Thoracic aorta (tissue), 2 donors: ENCODE measurements at regions not wholly inside any gene's neighbourhood (a gene's known extent, or its start where the extent isn't known, plus 50 kb on each side); places are given as distances from the start of the nearest gene placed in this dataset.

Experiments
- ATAC-seq: fragments of 150-250 bp; one replicate; pipeline ENCODE4 v1.8.0; 2017; ENCODE audit warnings: low read depth; ENCODE audit not compliant: insufficient number of reproducible peaks, low FRiP score
- DNase-seq: peaks from one replicate; pipeline ENCODE4 v3.0.0-alpha.2; 2020; ENCODE audit warnings: low spot score
- H3K27ac ChIP-seq, 2 donors: fragments of 200-600 bp; sonication (generic); 1 replicate in 1 of 2; 2 replicates in 1 of 2; pipeline ENCODE4 v1.5.1; 2016; ENCODE audit warnings: mild to moderate bottlenecking in 2 of 2, moderate library complexity in 2 of 2
- H3K27me3 ChIP-seq: fragments of 200-600 bp; sonication (generic); replicated peaks from 2 replicates; pipeline ENCODE4 v1.6.0; 2016; ENCODE audit warnings: mild to moderate bottlenecking; ENCODE audit not compliant: insufficient read depth
- H3K36me3 ChIP-seq: fragments of 200-600 bp; sonication (generic); one replicate; pipeline ENCODE4 v1.5.1; 2016
- H3K4me1 ChIP-seq, 2 donors: fragments of 200-600 bp; sonication (generic); 1 replicate in 1 of 2; 2 replicates in 1 of 2; pipeline versions ENCODE4 v1.5.1 to v1.6.0; 2016; ENCODE audit warnings: low read depth in 2 of 2, mild to moderate bottlenecking in 1 of 2; ENCODE audit not compliant: control insufficient read depth in 1 of 2
- H3K4me3 ChIP-seq: fragments of 200-600 bp; sonication (generic); 2 replicates; pipeline ENCODE4 v1.5.1; 2016; ENCODE audit warnings: mild to moderate bottlenecking
- H3K9me3 ChIP-seq: fragments of 200-600 bp; sonication (generic); 2 replicates; pipeline ENCODE4 v1.5.1; 2016
- TF ChIP-seq, protein P1 (sequence below): fragments of 200-600 bp; sonication (generic); IDR thresholded peaks from one replicate; pipeline ENCODE4 v1.5.1; 2019; ENCODE audit warnings: antibody characterized with exemption

DNA sequence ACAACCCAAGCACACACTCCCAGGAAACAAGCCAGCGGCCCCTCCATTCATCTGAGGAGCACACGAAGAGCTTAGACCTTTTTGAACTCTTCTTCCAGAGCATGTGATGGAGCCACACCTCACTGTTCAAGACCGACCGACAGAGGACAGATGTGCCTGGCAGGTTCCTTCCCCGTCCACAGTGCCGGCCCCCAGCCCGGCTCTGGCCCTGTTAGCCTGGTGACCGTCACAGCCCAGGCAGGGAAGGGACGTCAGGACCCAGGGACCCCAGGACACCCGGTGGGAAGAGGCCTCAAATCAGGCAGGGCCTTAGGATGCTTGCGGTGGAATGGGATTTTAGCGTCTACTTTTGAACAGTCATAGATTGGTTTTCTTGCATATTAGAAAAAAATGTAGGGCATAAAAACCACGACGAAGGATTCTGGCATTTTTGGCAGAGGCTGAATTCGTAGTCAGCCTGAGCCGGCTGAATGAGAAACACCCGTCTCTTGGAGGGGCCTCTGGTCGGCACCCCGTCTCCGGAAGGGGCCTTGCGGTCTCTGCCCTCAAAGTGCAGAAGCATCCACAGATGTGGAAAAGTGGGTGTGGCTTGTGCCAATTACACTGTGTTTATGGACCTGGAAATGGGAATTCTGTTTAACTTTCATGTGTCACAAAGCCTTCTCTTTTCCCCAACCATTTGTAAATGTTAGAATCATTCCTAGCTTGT, 79.3 kb downstream of the SIK1 start:
- DNase-seq (no peak), ATAC-seq (no peak)
- TF ChIP-seq, protein P1, sequence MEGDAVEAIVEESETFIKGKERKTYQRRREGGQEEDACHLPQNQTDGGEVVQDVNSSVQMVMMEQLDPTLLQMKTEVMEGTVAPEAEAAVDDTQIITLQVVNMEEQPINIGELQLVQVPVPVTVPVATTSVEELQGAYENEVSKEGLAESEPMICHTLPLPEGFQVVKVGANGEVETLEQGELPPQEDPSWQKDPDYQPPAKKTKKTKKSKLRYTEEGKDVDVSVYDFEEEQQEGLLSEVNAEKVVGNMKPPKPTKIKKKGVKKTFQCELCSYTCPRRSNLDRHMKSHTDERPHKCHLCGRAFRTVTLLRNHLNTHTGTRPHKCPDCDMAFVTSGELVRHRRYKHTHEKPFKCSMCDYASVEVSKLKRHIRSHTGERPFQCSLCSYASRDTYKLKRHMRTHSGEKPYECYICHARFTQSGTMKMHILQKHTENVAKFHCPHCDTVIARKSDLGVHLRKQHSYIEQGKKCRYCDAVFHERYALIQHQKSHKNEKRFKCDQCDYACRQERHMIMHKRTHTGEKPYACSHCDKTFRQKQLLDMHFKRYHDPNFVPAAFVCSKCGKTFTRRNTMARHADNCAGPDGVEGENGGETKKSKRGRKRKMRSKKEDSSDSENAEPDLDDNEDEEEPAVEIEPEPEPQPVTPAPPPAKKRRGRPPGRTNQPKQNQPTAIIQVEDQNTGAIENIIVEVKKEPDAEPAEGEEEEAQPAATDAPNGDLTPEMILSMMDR: no peak
- no peak overlapping the region for H3K4me3 ChIP-seq
- H3K4me1 ChIP-seq: no peaks in the 10 kb centered on the region
- no peaks in the 10 kb centered on the region for H3K27me3 ChIP-seq
- no peaks in the 10 kb centered on the region for H3K36me3 ChIP-seq
- H3K27ac ChIP-seq: no peak overlapping the region
- H3K9me3 ChIP-seq: no peaks in the 10 kb centered on the region

GRCh38 chr21:43346551-43346950, 80.4 kb downstream of the SIK1 start:
- H3K4me1 ChIP-seq: no peaks in the 10 kb centered on the region
- ATAC-seq: no peak
- H3K27ac ChIP-seq: no peak overlapping the region
- H3K9me3 ChIP-seq: no peaks in the 10 kb centered on the region
- DNase-seq: no peak
- no peak overlapping the region for H3K4me3 ChIP-seq
- TF ChIP-seq, protein P1: no peak
- H3K36me3 ChIP-seq: no peaks in the 10 kb centered on the region
- H3K27me3 ChIP-seq: no peaks in the 10 kb centered on the region

DNA sequence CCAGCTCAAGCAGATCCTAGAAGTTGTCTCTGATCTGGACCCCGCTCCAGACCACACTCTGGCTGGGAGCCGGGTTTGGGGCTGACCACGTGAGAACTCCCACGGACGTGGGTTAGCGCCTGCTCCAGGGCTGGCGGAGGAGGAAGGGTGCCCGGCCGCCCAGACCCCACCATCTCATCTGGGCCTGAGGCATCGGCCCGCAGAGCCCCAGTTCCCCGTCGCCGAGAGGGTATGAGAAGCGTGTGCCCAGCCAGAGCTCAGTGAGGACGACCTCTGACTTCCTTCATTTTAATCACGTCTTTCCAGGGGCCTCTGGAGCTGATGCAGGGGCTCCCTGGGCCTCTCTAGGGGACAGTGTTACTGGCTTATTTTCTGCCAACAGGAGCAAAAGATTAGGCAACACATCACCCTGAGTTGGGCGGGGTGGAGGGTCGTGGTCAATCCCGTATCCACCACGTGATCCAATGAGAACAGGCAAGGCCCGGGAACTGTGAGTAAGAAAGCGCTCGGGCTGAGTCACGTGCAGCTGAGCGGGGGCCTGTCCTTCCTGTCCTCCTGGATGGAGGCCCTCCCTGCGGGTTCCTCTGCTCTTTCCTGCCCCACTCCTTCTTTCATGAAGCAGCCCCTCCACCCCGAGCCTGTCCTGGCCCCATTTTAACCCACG, 81.1 kb downstream of the SIK1 start:
- H3K4me3 ChIP-seq: no peak overlapping the region
- H3K27me3 ChIP-seq: no peaks in the 10 kb centered on the region
- no peaks in the 10 kb centered on the region for H3K36me3 ChIP-seq
- TF ChIP-seq, protein P1: no peak
- DNase-seq (no peak), ATAC-seq (no peak)
- H3K9me3 ChIP-seq: no peaks in the 10 kb centered on the region
- H3K4me1 ChIP-seq: no peaks in the 10 kb centered on the region
- no peak overlapping the region for H3K27ac ChIP-seq

GRCh38 chr21:43345046-43345745, 81.7 kb downstream of the SIK1 start:
- H3K27ac ChIP-seq: no peak overlapping the region

More at GRCh38 chr21:43345046-43345745, 81.7 kb downstream of the SIK1 start:
- H3K4me1 ChIP-seq: no peaks in the 10 kb centered on the region
- H3K9me3 ChIP-seq: no peaks in the 10 kb centered on the region
- no peaks in the 10 kb centered on the region for H3K36me3 ChIP-seq
- TF ChIP-seq, protein P1: no peak
- DNase-seq: no peak
- no peak for ATAC-seq
- H3K4me3 ChIP-seq: no peak overlapping the region
- H3K27me3 ChIP-seq: no peaks in the 10 kb centered on the region
